ENCODE measurements at regions not wholly inside any gene's neighbourhood (a gene's known extent, or its start where the extent isn't known, plus 50 kb on each side); places are given as distances from the start of the nearest gene placed in this dataset.

GRCh38 chr4:63029380-63029779 is 1379.9 kb downstream of the TECRL start:
- Histone ChIP-seq H4K5ac (ENCODE audit: low read depth, low read length) (no peak overlapping the region), H3K56ac (ENCODE audit: extremely low read depth, insufficient read depth, low read length) (no peak overlapping the region), H3K27ac (ENCODE audit: insufficient read depth, low read length) (no peak overlapping the region), H4K20me1 (ENCODE audit: insufficient read depth, low read length) (no peaks in the 10 kb centered on the region), H2BK15ac (ENCODE audit: low read depth, low read length) (no peak overlapping the region), H3K79me1 (ENCODE audit: low read depth in 1 of 2, low read length in 2 of 2) (no peaks in the 10 kb centered on the region), H2BK20ac (ENCODE audit: low read depth, low read length) (no peak overlapping the region), H3K18ac (ENCODE audit: low read depth, low read length) (no peak overlapping the region), H3K4me1 (ENCODE audit: control insufficient read depth, insufficient read depth, low read length) (no peaks in the 10 kb centered on the region), H4K91ac (ENCODE audit: insufficient read depth, low read depth, low read length) (no peak overlapping the region), H3K23ac (ENCODE audit: low read depth, low read length) (no peak overlapping the region), H2BK5ac (ENCODE audit: low read depth, low read length, poor library complexity, severe bottlenecking) (no peak overlapping the region), H2BK120ac (ENCODE audit: low read depth, low read length) (no peak overlapping the region), H4K8ac (ENCODE audit: low read depth in 2 of 2, low read length in 2 of 2) (no peak overlapping the region), H3K4me2 (ENCODE audit: low read depth, low read length) (no peak overlapping the region), H3K4ac (ENCODE audit: low read depth, low read length) (no peak overlapping the region), H3K9ac (ENCODE audit: low read depth, low read length) (no peak overlapping the region), H2AK5ac (ENCODE audit: low read depth, low read length) (no peak overlapping the region), H3K27me3 (ENCODE audit: control insufficient read depth, insufficient read depth, low read length) (no peaks in the 10 kb centered on the region), H3K4me3 (ENCODE audit: insufficient read depth, low read depth, low read length) (no peak overlapping the region), H3K36me3 (ENCODE audit: control insufficient read depth, insufficient read depth, low read length) (no peaks in the 10 kb centered on the region), H3K14ac (replicated peaks; ENCODE audit: low read depth, low read length) (no peak overlapping the region), H2AK9ac (replicated peaks; ENCODE audit: low read depth, low read length, poor library complexity) (no peak overlapping the region), H2AFZ (replicated peaks; ENCODE audit: low read length, poor library complexity) (no peak overlapping the region), H3K9me3 (ENCODE audit: control insufficient read depth, insufficient read depth, low read length) (peaks cover 3% of the 10 kb centered on the region; the same call in 1 of the 2 replicates), H3K9me1 (ENCODE audit: insufficient read depth, low read length) (no peaks in the 10 kb centered on the region)
- TF ChIP-seq MAZ (IDR thresholded peaks at IDR 0.05; ENCODE audit: borderline replicate concordance, low read depth, low read length) (no peak), CEBPB (IDR thresholded peaks at IDR 0.05; ENCODE audit: low read depth, low read length) (no peak), MXI1 (IDR thresholded peaks at IDR 0.05; ENCODE audit: borderline replicate concordance, low read depth, low read length) (no peak), BHLHE40 (IDR thresholded peaks at IDR 0.05; ENCODE audit: low read depth, low read length) (no peak), RFX5 (IDR thresholded peaks at IDR 0.05; ENCODE audit: low read depth, low read length) (no peak)
- ChIA-PET POLR2A (ENCODE audit: unreplicated experiment) (no interaction called here), CTCF (no interaction called here)
- DNase-seq (no peak), ATAC-seq (ENCODE audit: low read depth) (no peak)
- no CpG with 5 or more reads among the region's 3 CpGs for WGBS, 2 experiments (ENCODE audit: extremely low coverage in 2 of 2, insufficient read length in 1 of 2)
- intact Hi-C loops (cut with micrococcal nuclease), result no loop called here
- in situ Hi-C loops (cut with MboI; ENCODE audit: low sequenced_read_pairs), result no loop called here
- BruUV-seq (replicated peaks), result no TSS peak
- dilution Hi-C loops (cut with HindIII; ENCODE audit: low sequenced_read_pairs, unreplicated experiment), result no loop called here

All from IMR-90 (cell line).